Mesothelial cell of epicardium (in vitro differentiated cells): ENCODE measurements at regions not wholly inside any gene's neighbourhood (a gene's known extent, or its start where the extent isn't known, plus 50 kb on each side); places are given as distances from the start of the nearest gene placed in this dataset.
"Not testable (repeated sequence)": the region's sequence is repeated elsewhere in the genome, so short reads cannot be mapped to it uniquely, and the experiment has no call there.

Experiments
- DNase-seq, 2 experiments: peaks; one replicate each; pipeline ENCODE4 v3.0.0; 2021; ENCODE audit warnings: low spot score in 2 of 2; ENCODE audit not compliant: unreplicated experiment in 2 of 2
- H3K27ac Mint-ChIP-seq: 2 replicates; pipeline ENCODE4 v1.8.0; 2021; ENCODE audit warnings: mixed read lengths
- H3K27me3 Mint-ChIP-seq: 2 replicates; pipeline ENCODE4 v1.8.0; 2021; ENCODE audit warnings: low read depth, mixed read lengths
- H3K36me3 Mint-ChIP-seq: 2 replicates; pipeline ENCODE4 v1.8.0; 2021; ENCODE audit warnings: mixed read lengths
- H3K4me1 Mint-ChIP-seq: 2 replicates; pipeline ENCODE4 v1.8.0; 2021; ENCODE audit warnings: mixed read lengths
- H3K4me3 Mint-ChIP-seq: 2 replicates; pipeline ENCODE4 v1.8.0; 2021; ENCODE audit warnings: mild to moderate bottlenecking, moderate library complexity, mixed read lengths
- H3K9me3 Mint-ChIP-seq: 2 replicates; pipeline ENCODE4 v1.8.0; 2021; ENCODE audit warnings: mixed read lengths
- TF ChIP-seq, protein P1 (sequence below): fragments of 200-600 bp; sonication (generic); IDR thresholded peaks from one replicate; pipeline ENCODE4 v1.5.0; 2021; ENCODE audit warnings: antibody characterized with exemption; ENCODE audit not compliant: unreplicated experiment

- no peak overlapping the region for H3K27ac Mint-ChIP-seq
- H3K9me3 Mint-ChIP-seq = no peaks in the 10 kb centered on the region
- H3K27me3 Mint-ChIP-seq = no peaks in the 10 kb centered on the region
- H3K36me3 Mint-ChIP-seq = no peaks in the 10 kb centered on the region
- TF ChIP-seq, protein P1, sequence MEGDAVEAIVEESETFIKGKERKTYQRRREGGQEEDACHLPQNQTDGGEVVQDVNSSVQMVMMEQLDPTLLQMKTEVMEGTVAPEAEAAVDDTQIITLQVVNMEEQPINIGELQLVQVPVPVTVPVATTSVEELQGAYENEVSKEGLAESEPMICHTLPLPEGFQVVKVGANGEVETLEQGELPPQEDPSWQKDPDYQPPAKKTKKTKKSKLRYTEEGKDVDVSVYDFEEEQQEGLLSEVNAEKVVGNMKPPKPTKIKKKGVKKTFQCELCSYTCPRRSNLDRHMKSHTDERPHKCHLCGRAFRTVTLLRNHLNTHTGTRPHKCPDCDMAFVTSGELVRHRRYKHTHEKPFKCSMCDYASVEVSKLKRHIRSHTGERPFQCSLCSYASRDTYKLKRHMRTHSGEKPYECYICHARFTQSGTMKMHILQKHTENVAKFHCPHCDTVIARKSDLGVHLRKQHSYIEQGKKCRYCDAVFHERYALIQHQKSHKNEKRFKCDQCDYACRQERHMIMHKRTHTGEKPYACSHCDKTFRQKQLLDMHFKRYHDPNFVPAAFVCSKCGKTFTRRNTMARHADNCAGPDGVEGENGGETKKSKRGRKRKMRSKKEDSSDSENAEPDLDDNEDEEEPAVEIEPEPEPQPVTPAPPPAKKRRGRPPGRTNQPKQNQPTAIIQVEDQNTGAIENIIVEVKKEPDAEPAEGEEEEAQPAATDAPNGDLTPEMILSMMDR = no peak
- no peak for DNase-seq
- no peak overlapping the region for H3K4me3 Mint-ChIP-seq
- peaks cover 2% of the 10 kb centered on the region for H3K4me1 Mint-ChIP-seq
These were observed 1594.2 kb upstream of the PRMT6 start for GRCh38 chr1:105462308-105462707.

- H3K4me3 Mint-ChIP-seq = no peak overlapping the region
- no peaks in the 10 kb centered on the region for H3K9me3 Mint-ChIP-seq
- TF ChIP-seq, protein P1 = no peak
- H3K36me3 Mint-ChIP-seq = no peaks in the 10 kb centered on the region
- H3K27me3 Mint-ChIP-seq = no peaks in the 10 kb centered on the region
- no peak overlapping the region for H3K27ac Mint-ChIP-seq
- DNase-seq = no peak
- H3K4me1 Mint-ChIP-seq = peaks cover under 1% of the 10 kb centered on the region
These were observed 1588.9 kb upstream of the PRMT6 start for GRCh38 chr1:105467549-105467948.

DNA sequence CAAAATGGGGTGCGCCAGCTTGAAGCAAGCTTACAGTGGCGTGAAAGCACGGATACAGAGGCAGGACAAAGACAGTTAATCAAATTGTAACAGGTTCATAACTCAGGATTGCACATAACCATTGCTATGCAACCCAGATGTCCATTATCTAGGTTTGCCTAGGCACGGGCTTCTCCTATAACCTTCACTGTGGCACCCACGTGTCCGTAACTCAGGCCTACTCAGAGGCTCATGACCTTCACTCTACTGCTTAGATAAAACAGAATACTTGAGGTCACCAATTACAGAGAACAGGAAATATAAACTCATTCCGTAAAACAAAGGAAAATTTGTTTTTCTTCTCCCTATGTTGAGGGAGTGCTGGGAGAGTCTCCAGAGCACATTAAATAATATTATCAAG lies 1585.9 kb upstream of the PRMT6 start:
- not testable (repeated sequence) for DNase-seq, H3K4me3 Mint-ChIP-seq, H3K4me1 Mint-ChIP-seq, H3K27me3 Mint-ChIP-seq, H3K9me3 Mint-ChIP-seq, H3K27ac Mint-ChIP-seq, H3K36me3 Mint-ChIP-seq

DNA sequence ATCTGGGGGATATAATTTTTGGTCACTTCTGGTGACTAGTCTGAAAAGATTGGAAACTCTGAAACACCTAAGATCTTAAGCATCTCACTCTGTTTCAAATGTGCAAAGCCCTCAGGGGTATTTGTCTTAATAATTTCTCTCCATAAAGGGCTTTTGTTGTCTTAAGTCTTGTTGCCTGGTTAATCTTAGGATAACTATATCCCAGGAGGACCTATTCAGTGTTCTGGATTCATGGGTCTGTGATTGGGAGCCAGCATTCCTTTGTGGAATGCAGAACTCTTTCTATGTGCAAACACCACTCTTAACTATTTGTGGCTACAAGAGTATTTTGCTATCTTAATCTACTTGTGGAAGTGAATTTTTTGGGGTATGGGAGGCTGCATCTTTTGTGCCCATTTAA lies 1573.0 kb upstream of the PRMT6 start:
- Mint-ChIP-seq H3K4me1 (peaks cover 6% of the 10 kb centered on the region), H3K36me3 (no peaks in the 10 kb centered on the region), H3K27ac (no peak overlapping the region), H3K9me3 (peaks cover 16% of the 10 kb centered on the region), H3K27me3 (no peaks in the 10 kb centered on the region), H3K4me3 (no peak overlapping the region)
- TF ChIP-seq, protein P1 = no peak
- DNase-seq = no peak

- peaks cover 23% of the 10 kb centered on the region for H3K9me3 Mint-ChIP-seq
- TF ChIP-seq, protein P1 = no peak
These were observed 1571.3 kb upstream of the PRMT6 start for GRCh38 chr1:105485207-105485606.

GRCh38 chr1:105492921-105493320 lies 1563.6 kb upstream of the PRMT6 start:
- H3K27me3 Mint-ChIP-seq = no peaks in the 10 kb centered on the region

More at GRCh38 chr1:105485207-105485606, 1571.3 kb upstream of the PRMT6 start:
- no peak for DNase-seq
- Mint-ChIP-seq H3K27ac (no peak overlapping the region), H3K4me1 (peaks cover 6% of the 10 kb centered on the region), H3K36me3 (no peaks in the 10 kb centered on the region), H3K4me3 (no peak overlapping the region), H3K27me3 (no peaks in the 10 kb centered on the region)

More at GRCh38 chr1:105492921-105493320, 1563.6 kb upstream of the PRMT6 start:
- Mint-ChIP-seq H3K27ac (peak overlapping the region; percentile 39), H3K4me1 (peaks cover 8% of the 10 kb centered on the region), H3K9me3 (peaks cover 7% of the 10 kb centered on the region), H3K4me3 (no peak overlapping the region), H3K36me3 (no peaks in the 10 kb centered on the region)
- TF ChIP-seq, protein P1 = no peak
- DNase-seq = no peak
